Endothelial cell of umbilical vein (primary cell): ENCODE measurements at regions not wholly inside any gene's neighbourhood (a gene's known extent, or its start where the extent isn't known, plus 50 kb on each side); places are given as distances from the start of the nearest gene placed in this dataset.

Source experiments
- MAX ChIP-seq: IDR thresholded peaks from 2 replicates; pipeline ENCODE4 v1.6.1; 2011; ENCODE audit not compliant: insufficient read depth, insufficient read length
- POLR2A ChIP-seq: IDR thresholded peaks from 2 replicates; pipeline ENCODE4 v1.6.1; 2012; ENCODE audit warnings: low read depth, mild to moderate bottlenecking, control low read depth, low read length

- no peak for TF ChIP-seq POLR2A
- TF ChIP-seq MAX: no peak
Measured at GRCh38 chr1:234707641-234708040, 97.7 kb upstream of the IRF2BP2 start.
